Lower leg skin (tissue), 4 donors: ENCODE measurements at regions not wholly inside any gene's neighbourhood (a gene's known extent, or its start where the extent isn't known, plus 50 kb on each side); places are given as distances from the start of the nearest gene placed in this dataset.
"Not testable (repeated sequence)": the region's sequence is repeated elsewhere in the genome, so short reads cannot be mapped to it uniquely, and the experiment has no call there.

Experiments used
- DNase-seq, 2 donors: peaks; one replicate each; pipeline ENCODE4 v3.0.0-alpha.2; 2019; ENCODE audit warnings: low spot score in 2 of 2
- H3K4me3 ChIP-seq: fragments of 200-600 bp; sonication (generic); 2 replicates; pipeline ENCODE4 v1.5.1; 2017; ENCODE audit warnings: mild to moderate bottlenecking, low read depth; ENCODE audit not compliant: poor library complexity, severe bottlenecking
- CTCF ChIP-seq, 3 donors: fragments of 450-650 bp; IDR thresholded peaks; one replicate each; pipeline ENCODE4 v1.5.1; 2016; ENCODE audit warnings: antibody characterized with exemption in 3 of 3, mild to moderate bottlenecking in 3 of 3, moderate library complexity in 2 of 3
- POLR2A ChIP-seq, 2 donors: fragments of 450-650 bp; IDR thresholded peaks; one replicate each; pipeline ENCODE4 v1.6.1; 2016 to 2017; ENCODE audit warnings: antibody characterized with exemption in 2 of 2, mild to moderate bottlenecking in 1 of 2, moderate library complexity in 1 of 2
- WGBS, 2 donors: methylation state at CpG; one replicate each; pipeline ENCODE4 v1.1.5; 2018; 5-methylcytosine and 5-hydroxymethylcytosine counted together
- intact Hi-C: fragments of 100-400 bp; cut with DNase I; formaldehyde crosslinking; loops from one replicate; pipeline ENCODE4 v1.15.0; 2023; ENCODE audit warnings: low total_unique reads

- no peak for DNase-seq
- 67 to 73% methylated on average over 3 of the region's 3 CpGs for WGBS, 2 donors
- TF ChIP-seq CTCF (IDR thresholded peaks at IDR 0.05) (no peak), POLR2A (IDR thresholded peaks at IDR 0.05) (no peak)
- intact Hi-C loops: no loop called here
- no peak overlapping the region for H3K4me3 ChIP-seq
These were observed 152.6 kb downstream of the COPS8 start for GRCh38 chr2:237238249-237238648.

- TF ChIP-seq POLR2A (IDR thresholded peaks at IDR 0.05) (no peak), CTCF (IDR thresholded peaks at IDR 0.05) (no peak)
- intact Hi-C loops: no loop called here
- WGBS, 2 donors: 94 to 96% methylated on average over 5 of the region's 5 CpGs
- DNase-seq: no peak
- H3K4me3 ChIP-seq: no peak overlapping the region
These were observed 154.6 kb downstream of the COPS8 start for GRCh38 chr2:237240252-237240651.

GRCh38 chr2:237240868-237241267 is 155.2 kb downstream of the COPS8 start:
- intact Hi-C loops, H3K4me3 ChIP-seq, DNase-seq: not testable (repeated sequence)
- WGBS, 2 donors: 51 to 53% methylated on average over 3 of the region's 3 CpGs

- H3K4me3 ChIP-seq: no peak overlapping the region
- WGBS, 2 donors: 42 to 65% methylated on average over 1 of the region's 1 CpG
- TF ChIP-seq POLR2A (IDR thresholded peaks at IDR 0.05) (no peak), CTCF (IDR thresholded peaks at IDR 0.05) (no peak)
- intact Hi-C loops: no loop called here
- DNase-seq: no peak
These were observed 156.4 kb downstream of the COPS8 start for GRCh38 chr2:237242091-237242536.

GRCh38 chr2:237243487-237243886 is 157.8 kb downstream of the COPS8 start:
- no peak for DNase-seq
- intact Hi-C loops: no loop called here
- H3K4me3 ChIP-seq: no peak overlapping the region
- WGBS, 2 donors: 55 to 60% methylated on average over 2 of the region's 2 CpGs
- TF ChIP-seq POLR2A (IDR thresholded peaks at IDR 0.05) (no peak), CTCF (IDR thresholded peaks at IDR 0.05) (no peak)

- WGBS, 2 donors: 68 to 90% methylated on average over 2 of the region's 2 CpGs
- DNase-seq: no peak
- TF ChIP-seq CTCF (IDR thresholded peaks at IDR 0.05) (no peak), POLR2A (IDR thresholded peaks at IDR 0.05) (no peak)
- no peak overlapping the region for H3K4me3 ChIP-seq
- intact Hi-C loops: no loop called here
These were observed 158.5 kb downstream of the COPS8 start for GRCh38 chr2:237244178-237244577.
